Endothelial cell of umbilical vein (primary cell): ENCODE measurements at regions not wholly inside any gene's neighbourhood (a gene's known extent, or its start where the extent isn't known, plus 50 kb on each side); places are given as distances from the start of the nearest gene placed in this dataset.

Experiments used
- CTCF ChIP-seq, 2 donors: IDR thresholded peaks; 1 replicate in 1 of 2; 2 replicates in 1 of 2; pipeline ENCODE4 v1.5.1; 2011; ENCODE audit warnings: low read length in 2 of 2, mild to moderate bottlenecking in 2 of 2, moderate library complexity in 2 of 2, control low read depth in 1 of 2, inconsistent platforms in 1 of 2, low read depth in 1 of 2; ENCODE audit not compliant: insufficient read depth in 1 of 2; ENCODE audit errors: extremely low read depth in 1 of 2
- EZH2 ChIP-seq: IDR thresholded peaks from 2 replicates; pipeline ENCODE4 v1.6.1; 2012; ENCODE audit warnings: borderline replicate concordance, low read depth, mild to moderate bottlenecking, moderate library complexity, low read length, inconsistent platforms; ENCODE audit not compliant: severe bottlenecking
- GATA2 ChIP-seq: IDR thresholded peaks from 2 replicates; pipeline ENCODE4 v1.7.0; 2011; ENCODE audit warnings: low read depth, mild to moderate bottlenecking, moderate library complexity, mixed read lengths, low read length; ENCODE audit not compliant: insufficient read length, insufficient read depth
- POLR2A ChIP-seq: IDR thresholded peaks from 2 replicates; pipeline ENCODE4 v1.6.1; 2012; ENCODE audit warnings: low read depth, mild to moderate bottlenecking, control low read depth, low read length
- POLR2AphosphoS5 ChIP-seq: IDR thresholded peaks from 2 replicates; pipeline ENCODE4 v1.6.1; 2012; ENCODE audit warnings: low read depth, mild to moderate bottlenecking, control low read depth, low read length, moderate library complexity; ENCODE audit not compliant: insufficient read depth
- TF ChIP-seq, protein P1 (sequence below): IDR thresholded peaks from 2 replicates; pipeline ENCODE4 v1.6.1; 2011; ENCODE audit not compliant: insufficient read depth, insufficient read length

DNA sequence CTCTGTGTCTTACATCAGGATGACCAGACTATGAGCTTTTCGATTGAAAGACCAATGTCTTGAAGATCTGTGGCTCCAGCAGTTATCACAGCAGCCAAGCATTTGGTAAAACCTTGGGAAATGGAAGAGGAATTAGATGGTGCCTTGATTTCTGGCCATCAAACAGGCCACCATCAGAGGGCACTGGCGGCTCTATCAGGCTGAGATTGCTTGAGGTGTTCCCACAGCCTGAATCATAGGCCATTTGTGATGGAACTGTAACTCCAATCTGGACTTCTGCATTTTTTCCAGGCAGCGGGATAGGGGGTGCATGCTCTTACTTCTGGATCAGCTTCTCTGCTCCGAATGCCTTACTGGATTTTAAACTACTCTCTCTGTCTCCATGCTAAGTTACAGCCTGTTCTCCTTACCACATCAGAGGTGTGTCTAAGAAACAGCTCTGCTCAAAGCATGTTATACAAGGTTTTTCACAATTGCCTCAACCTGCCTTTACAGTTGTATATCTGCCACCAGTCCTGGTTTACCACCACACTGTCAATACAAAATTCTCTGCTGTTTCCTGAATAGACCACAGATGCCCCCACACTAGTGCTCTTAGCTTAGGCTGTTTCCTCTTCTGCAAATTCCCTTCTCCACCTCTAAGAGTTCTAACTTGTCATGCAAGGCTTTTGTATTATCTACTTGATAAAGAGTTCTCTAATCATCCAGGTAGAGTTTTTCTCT lies 180.9 kb downstream of the PTGER3 start:
- no peak for TF ChIP-seq GATA2
- TF ChIP-seq POLR2AphosphoS5 = no peak
- TF ChIP-seq POLR2A = no peak
- TF ChIP-seq, protein P1, sequence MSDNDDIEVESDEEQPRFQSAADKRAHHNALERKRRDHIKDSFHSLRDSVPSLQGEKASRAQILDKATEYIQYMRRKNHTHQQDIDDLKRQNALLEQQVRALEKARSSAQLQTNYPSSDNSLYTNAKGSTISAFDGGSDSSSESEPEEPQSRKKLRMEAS = no peak
- TF ChIP-seq CTCF (IDR thresholded peaks at IDR 0.05; ENCODE audit: extremely low read depth in 1 of 2, insufficient read depth in 1 of 2, low read depth in 1 of 2, low read length in 2 of 2) = no peak
- no peak for TF ChIP-seq EZH2
